T-helper 2 cell treated with Interferon-gamma antibody and Interleukin-4, amounts not matched to agents 5 μg/mL and 100 μg/mL, for 36 hours (primary cell): ENCODE measurements at regions not wholly inside any gene's neighbourhood (a gene's known extent, or its start where the extent isn't known, plus 50 kb on each side); places are given as distances from the start of the nearest gene placed in this dataset.

Source experiments
- DNase-seq: peaks from one replicate; pipeline ENCODE4 v3.0.0; 2021; ENCODE audit warnings: low spot score
- H3K27ac Mint-ChIP-seq: one replicate; pipeline ENCODE4 v1.8.0; 2021; ENCODE audit warnings: mild to moderate bottlenecking, mixed read lengths
- H3K27me3 Mint-ChIP-seq: one replicate; pipeline ENCODE4 v1.8.0; 2021; ENCODE audit warnings: low read depth, mixed read lengths
- H3K36me3 Mint-ChIP-seq: one replicate; pipeline ENCODE4 v1.8.0; 2021; ENCODE audit warnings: low read depth, mixed read lengths
- H3K4me1 Mint-ChIP-seq: one replicate; pipeline ENCODE4 v1.8.0; 2021; ENCODE audit warnings: low read depth, mixed read lengths
- H3K4me3 Mint-ChIP-seq: one replicate; pipeline ENCODE4 v1.8.0; 2022; ENCODE audit warnings: mild to moderate bottlenecking, moderate library complexity, mixed read lengths
- H3K9me3 Mint-ChIP-seq: one replicate; pipeline ENCODE4 v1.8.0; 2021; ENCODE audit warnings: mixed read lengths

DNA sequence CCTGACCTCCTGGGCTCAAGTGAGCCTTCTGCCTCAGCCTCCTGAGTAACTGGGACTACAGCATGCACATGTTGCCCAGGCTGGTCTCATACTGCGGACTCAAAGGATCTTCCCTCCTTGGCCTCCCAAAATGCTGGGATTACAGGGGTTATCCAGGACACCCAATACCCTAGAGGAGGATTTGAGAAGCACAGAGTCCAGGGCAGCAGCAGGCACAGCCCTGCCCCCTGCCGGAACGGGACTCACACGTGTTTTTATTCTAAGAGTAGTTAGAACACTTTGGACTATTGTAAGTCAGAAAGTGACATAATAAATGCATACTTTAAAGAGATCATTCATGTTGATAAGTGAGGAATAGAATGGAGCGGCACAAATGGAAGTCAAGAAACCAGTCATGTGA is 80.2 kb downstream of the C6orf118 start:
- no peaks in the 10 kb centered on the region for H3K27me3 Mint-ChIP-seq
- DNase-seq: no peak
- no peak overlapping the region for H3K27ac Mint-ChIP-seq

DNA sequence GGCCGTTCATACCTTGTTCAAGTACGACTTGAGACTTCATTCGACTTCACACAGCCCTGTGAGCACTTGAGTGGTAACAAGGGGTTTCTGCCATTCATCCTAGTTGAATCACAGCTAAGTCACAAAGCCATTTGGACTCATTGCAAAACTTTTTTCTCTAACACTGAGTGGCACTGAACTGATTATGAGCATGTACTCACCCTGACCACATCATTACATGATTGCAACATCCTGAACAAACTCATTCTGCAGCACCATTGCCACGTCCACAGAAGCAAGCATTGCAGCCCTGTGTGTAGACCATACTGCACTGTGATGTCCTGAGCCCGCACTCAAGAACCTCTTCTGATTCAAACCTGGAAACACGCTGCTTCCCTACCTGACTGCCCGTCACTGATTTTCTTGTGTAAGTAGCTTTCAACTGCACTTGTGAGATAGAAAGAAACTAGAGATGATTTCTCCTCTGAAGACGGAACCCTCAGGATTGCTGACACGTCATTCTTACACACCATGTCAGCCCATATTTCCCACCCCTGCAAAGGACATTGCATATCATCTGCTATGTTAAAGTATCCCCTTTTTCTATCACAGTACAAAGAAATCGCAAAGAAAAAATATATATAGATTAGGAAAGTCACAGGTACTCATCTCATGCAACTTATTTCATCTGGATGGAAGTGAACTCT is 81.6 kb downstream of the C6orf118 start:
- H3K27ac Mint-ChIP-seq: no peak overlapping the region
- H3K9me3 Mint-ChIP-seq: peaks cover 30% of the 10 kb centered on the region
- no peak overlapping the region for H3K4me3 Mint-ChIP-seq
- H3K27me3 Mint-ChIP-seq: no peaks in the 10 kb centered on the region
- no peaks in the 10 kb centered on the region for H3K36me3 Mint-ChIP-seq
- no peak for DNase-seq
- no peaks in the 10 kb centered on the region for H3K4me1 Mint-ChIP-seq

More for the DNA sequence above, 80.2 kb downstream of the C6orf118 start:
- H3K4me1 Mint-ChIP-seq: no peaks in the 10 kb centered on the region
- H3K9me3 Mint-ChIP-seq: peaks cover 25% of the 10 kb centered on the region
- no peaks in the 10 kb centered on the region for H3K36me3 Mint-ChIP-seq
- no peak overlapping the region for H3K4me3 Mint-ChIP-seq

DNA sequence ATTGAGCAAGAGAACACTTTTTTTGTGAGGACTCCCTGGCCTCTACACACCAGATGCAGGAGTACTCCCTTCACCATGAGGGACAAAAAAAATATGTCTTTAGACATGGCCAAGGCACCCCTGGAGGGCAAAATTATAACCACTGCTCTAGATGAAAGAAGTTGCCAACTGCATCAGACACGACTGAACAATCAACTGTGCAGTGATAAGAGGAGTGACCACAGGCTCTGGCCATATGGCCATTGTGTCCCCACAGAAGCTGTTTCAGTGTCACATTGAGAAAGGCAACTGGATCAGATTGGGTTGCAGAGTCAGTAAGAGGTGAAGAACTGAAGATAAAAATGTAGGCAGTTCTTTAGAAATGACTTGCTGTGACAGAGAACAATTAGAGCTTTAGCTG is 85.7 kb downstream of the C6orf118 start:
- no peak overlapping the region for H3K27ac Mint-ChIP-seq
- H3K27me3 Mint-ChIP-seq: no peaks in the 10 kb centered on the region
- no peaks in the 10 kb centered on the region for H3K36me3 Mint-ChIP-seq
- H3K4me3 Mint-ChIP-seq: no peak overlapping the region
- peaks cover 21% of the 10 kb centered on the region for H3K9me3 Mint-ChIP-seq
- no peak for DNase-seq
- no peaks in the 10 kb centered on the region for H3K4me1 Mint-ChIP-seq

DNA sequence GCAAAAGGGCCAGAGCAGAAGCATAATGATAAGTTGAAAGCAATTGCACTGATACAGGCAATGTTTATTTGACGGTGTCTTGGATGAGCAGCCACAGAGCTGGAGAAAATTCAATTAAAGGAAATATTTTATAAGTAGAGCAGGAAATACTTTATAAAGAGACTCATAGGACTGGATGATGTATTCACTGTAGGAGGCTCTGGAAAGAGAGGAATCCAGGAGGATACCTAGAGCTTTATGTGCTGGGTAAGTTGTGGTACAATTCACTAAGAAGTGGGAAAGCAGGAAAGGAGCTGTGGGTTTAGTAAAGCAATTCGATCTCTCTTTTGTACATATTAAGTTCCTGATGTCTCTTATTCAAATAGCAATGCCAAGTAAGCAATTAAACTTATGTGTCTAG is 86.3 kb downstream of the C6orf118 start:
- no peaks in the 10 kb centered on the region for H3K36me3 Mint-ChIP-seq
- H3K4me3 Mint-ChIP-seq: no peak overlapping the region
- no peaks in the 10 kb centered on the region for H3K27me3 Mint-ChIP-seq
- no peak overlapping the region for H3K27ac Mint-ChIP-seq
- DNase-seq: no peak
- H3K9me3 Mint-ChIP-seq: peaks cover 17% of the 10 kb centered on the region
- H3K4me1 Mint-ChIP-seq: no peaks in the 10 kb centered on the region

GRCh38 chr6:165222315-165223025 is 86.9 kb downstream of the C6orf118 start:
- H3K27me3 Mint-ChIP-seq: no peaks in the 10 kb centered on the region
- no peaks in the 10 kb centered on the region for H3K4me1 Mint-ChIP-seq
- H3K36me3 Mint-ChIP-seq: no peaks in the 10 kb centered on the region
- no peak overlapping the region for H3K27ac Mint-ChIP-seq
- peaks cover 12% of the 10 kb centered on the region for H3K9me3 Mint-ChIP-seq
- H3K4me3 Mint-ChIP-seq: no peak overlapping the region
- no peak for DNase-seq

DNA sequence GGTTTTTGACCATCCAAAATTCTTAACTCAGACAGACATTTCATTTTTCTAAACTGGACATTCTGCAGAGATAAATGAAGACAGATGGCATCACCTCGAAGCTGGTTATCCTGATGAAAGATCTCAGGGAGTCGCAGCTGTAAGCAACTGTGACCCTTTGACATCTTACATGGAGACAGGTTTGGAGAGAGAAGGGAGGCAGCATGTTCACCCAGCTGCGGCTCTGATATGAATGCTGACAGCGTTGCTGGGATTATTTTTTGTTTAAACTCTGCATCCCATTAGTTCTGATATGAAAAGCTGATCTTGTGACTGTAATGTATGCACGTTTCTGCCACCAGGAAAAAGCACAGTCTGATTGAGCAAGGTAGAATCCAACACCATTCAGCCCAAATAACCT is 89.4 kb downstream of the C6orf118 start:
- H3K27ac Mint-ChIP-seq: no peak overlapping the region

DNA sequence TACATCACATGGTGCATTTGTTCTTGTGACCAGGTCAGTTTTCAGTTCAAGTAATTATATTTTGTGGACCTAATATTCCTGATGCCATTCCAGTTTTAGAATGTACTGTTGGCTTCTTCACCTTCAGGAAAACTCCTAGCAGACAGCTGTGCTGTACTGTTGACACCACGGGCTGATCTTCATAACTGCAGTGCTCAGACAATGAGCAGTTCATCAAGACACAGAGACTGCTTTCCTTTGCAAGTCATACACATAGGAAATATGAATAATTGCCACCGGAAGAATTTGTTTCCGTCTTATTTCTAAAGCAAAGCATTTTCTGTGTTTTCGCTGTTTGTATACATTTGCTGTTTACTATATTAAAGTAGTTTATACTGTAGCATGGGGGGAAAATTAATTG is 89.8 kb downstream of the C6orf118 start:
- Mint-ChIP-seq H3K36me3 (no peaks in the 10 kb centered on the region), H3K4me1 (no peaks in the 10 kb centered on the region), H3K27ac (no peak overlapping the region), H3K9me3 (peaks cover 14% of the 10 kb centered on the region), H3K27me3 (no peaks in the 10 kb centered on the region), H3K4me3 (no peak overlapping the region)
- DNase-seq: no peak

More for the DNA sequence above, 89.4 kb downstream of the C6orf118 start:
- Mint-ChIP-seq H3K27me3 (no peaks in the 10 kb centered on the region), H3K9me3 (peaks cover 12% of the 10 kb centered on the region), H3K4me1 (no peaks in the 10 kb centered on the region), H3K36me3 (no peaks in the 10 kb centered on the region), H3K4me3 (no peak overlapping the region)
- no peak for DNase-seq

DNA sequence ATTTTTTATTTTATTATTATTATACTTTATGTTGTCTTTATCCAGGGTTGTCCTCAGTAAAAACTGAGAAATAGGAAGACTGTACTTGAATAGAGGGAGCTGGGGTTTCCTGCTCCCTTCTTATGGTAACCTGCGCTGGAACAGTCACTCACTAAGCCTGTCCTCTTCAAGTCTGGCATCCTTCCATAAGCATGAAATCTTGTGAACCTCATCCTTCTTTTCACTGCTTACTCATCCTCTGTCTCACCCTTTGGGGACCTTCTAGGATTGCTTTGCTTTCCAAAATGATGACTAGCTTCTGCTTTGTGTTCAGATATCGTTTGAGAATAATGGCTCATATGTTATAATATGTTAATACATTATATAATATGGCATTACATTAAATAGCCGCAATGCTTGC is 90.6 kb downstream of the C6orf118 start:
- Mint-ChIP-seq H3K27me3 (no peaks in the 10 kb centered on the region), H3K4me3 (no peak overlapping the region), H3K9me3 (peaks cover 14% of the 10 kb centered on the region), H3K27ac (no peak overlapping the region), H3K36me3 (no peaks in the 10 kb centered on the region), H3K4me1 (no peaks in the 10 kb centered on the region)
- no peak for DNase-seq

DNA sequence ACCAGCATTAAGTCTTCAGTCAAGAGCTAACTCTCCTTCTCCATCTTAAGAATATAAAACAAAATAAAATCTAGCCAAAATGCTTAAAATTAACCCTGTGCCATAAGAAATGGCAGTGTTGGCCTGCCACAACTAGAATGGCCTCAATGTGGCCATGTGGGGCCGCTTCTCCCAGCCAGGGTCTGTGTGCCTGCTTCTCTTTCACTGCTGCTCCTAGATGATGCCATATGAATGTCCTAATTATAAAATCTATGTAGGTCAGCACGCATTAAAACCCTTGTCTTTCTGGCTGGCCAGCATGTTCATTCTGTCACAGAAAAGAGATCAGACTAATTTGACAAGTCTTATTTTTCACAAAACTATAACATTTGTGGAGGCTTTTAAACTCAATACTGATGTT is 102.6 kb downstream of the C6orf118 start:
- Mint-ChIP-seq H3K27ac (no peak overlapping the region), H3K9me3 (peaks cover 15% of the 10 kb centered on the region), H3K4me3 (no peak overlapping the region), H3K27me3 (no peaks in the 10 kb centered on the region), H3K36me3 (no peaks in the 10 kb centered on the region), H3K4me1 (no peaks in the 10 kb centered on the region)
- DNase-seq: no peak

GRCh38 chr6:165205632-165206031 is 103.8 kb downstream of the C6orf118 start:
- H3K36me3 Mint-ChIP-seq: no peaks in the 10 kb centered on the region
- no peaks in the 10 kb centered on the region for H3K27me3 Mint-ChIP-seq
- DNase-seq: no peak
- H3K4me3 Mint-ChIP-seq: no peak overlapping the region
- H3K4me1 Mint-ChIP-seq: no peaks in the 10 kb centered on the region
- peaks cover 21% of the 10 kb centered on the region for H3K9me3 Mint-ChIP-seq
- no peak overlapping the region for H3K27ac Mint-ChIP-seq

DNA sequence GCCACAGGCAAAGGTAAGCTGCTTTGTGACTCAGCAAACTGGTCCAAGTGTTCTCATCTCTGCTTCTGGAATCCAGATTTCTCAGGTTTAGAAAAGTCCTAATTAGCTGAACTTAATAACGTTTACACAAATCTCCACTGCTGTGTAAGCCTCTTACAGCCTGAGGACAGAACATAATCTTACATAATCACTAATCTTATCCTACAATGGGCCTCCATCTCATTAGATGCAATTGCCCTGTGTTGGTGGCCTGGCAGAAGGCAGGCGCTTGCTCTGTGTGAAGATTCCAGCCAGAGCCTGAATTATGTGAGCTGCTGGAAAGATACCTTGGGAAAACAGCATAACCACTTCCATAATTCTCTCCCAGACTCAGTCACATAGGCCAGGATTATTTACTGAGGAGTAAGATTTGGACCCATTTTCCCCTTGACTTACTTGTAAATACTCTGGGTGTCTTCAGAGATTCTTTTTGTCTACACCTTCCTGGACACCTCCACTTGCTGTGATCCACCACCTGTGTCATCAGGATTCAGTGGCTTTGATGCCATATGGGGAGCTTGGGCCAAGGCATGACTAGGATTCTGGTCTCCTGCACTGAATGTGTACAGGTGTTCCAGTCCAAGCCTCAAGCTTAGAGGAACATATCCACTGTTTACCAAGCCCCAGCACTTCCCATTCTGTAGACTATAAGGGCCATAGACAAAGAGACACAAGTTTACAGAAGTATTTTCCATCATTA is 104.4 kb downstream of the C6orf118 start:
- Mint-ChIP-seq H3K4me3 (no peak overlapping the region), H3K27ac (no peak overlapping the region), H3K27me3 (no peaks in the 10 kb centered on the region), H3K9me3 (peaks cover 25% of the 10 kb centered on the region), H3K4me1 (no peaks in the 10 kb centered on the region), H3K36me3 (no peaks in the 10 kb centered on the region)
- DNase-seq: no peak

DNA sequence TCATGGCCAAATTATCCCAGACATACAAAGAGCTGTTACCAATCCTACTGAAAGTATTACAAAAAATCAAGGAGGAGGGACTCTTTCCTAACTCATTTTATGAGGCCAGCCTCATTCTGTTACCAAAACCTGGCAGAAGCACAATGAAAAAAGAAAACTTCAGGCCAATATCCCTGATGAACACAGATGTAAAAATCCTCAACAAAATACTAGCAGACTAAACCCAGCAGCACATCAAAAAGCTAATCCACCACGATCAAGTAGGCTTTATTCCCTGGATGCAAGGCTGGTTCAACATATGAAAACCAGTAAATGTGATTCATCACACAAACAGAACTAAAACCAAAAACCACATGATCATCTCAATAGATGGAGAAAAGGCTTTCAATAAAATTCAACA is 109.2 kb downstream of the C6orf118 start:
- no peaks in the 10 kb centered on the region for H3K27me3 Mint-ChIP-seq
- no peak overlapping the region for H3K4me3 Mint-ChIP-seq
- H3K9me3 Mint-ChIP-seq: peaks cover 30% of the 10 kb centered on the region
- no peak overlapping the region for H3K27ac Mint-ChIP-seq
- no peaks in the 10 kb centered on the region for H3K4me1 Mint-ChIP-seq
- no peaks in the 10 kb centered on the region for H3K36me3 Mint-ChIP-seq
- DNase-seq: no peak

GRCh38 chr6:165191461-165191860 is 117.9 kb downstream of the C6orf118 start:
- no peak overlapping the region for H3K27ac Mint-ChIP-seq
- H3K4me3 Mint-ChIP-seq: no peak overlapping the region
- no peak for DNase-seq
- no peaks in the 10 kb centered on the region for H3K27me3 Mint-ChIP-seq
- H3K36me3 Mint-ChIP-seq: no peaks in the 10 kb centered on the region
- H3K9me3 Mint-ChIP-seq: peaks cover 9% of the 10 kb centered on the region
- no peaks in the 10 kb centered on the region for H3K4me1 Mint-ChIP-seq

DNA sequence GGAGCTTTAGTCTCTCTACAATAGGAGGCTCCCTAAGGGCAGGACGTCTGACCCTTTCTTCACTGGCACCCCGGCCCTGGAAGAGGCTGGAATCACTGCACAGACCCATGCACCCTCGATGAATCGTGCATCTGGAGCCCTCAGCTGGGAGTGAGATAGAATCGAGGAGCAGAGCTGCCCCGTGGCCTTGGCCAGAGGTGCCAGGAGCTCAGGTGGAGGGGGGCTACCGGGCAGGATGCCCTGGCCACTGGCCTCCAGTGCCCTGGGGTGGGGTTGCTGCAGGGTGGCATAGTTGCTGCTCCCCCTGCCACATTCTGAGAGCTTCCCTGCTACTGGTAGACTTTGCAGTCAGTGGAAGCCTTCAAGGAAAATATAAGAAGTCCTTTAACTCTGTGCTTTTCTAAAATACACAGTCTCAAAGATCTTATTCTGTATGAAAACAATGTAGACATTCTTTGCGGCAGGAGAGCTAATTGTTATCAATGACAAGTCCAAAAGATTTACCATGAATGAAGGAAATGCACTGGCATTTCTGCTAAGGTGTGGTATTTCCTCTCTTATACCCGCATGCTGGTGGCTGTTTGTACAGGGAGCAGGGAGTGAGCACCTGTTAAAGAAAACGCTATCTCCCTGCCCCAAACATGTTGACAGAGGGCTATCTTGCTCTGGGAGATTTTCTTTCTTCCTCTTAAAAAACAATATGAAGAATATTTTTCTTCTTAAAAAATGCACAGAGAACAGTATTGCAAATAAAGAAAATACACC is 122.8 kb downstream of the C6orf118 start:
- H3K27ac Mint-ChIP-seq: no peak overlapping the region
- no peaks in the 10 kb centered on the region for H3K36me3 Mint-ChIP-seq
- no peak overlapping the region for H3K4me3 Mint-ChIP-seq
- DNase-seq: no peak
- no peaks in the 10 kb centered on the region for H3K4me1 Mint-ChIP-seq
- peaks cover 19% of the 10 kb centered on the region for H3K9me3 Mint-ChIP-seq
- no peaks in the 10 kb centered on the region for H3K27me3 Mint-ChIP-seq
